IMR-90 (cell line): ENCODE measurements at regions not wholly inside any gene's neighbourhood (a gene's known extent, or its start where the extent isn't known, plus 50 kb on each side); places are given as distances from the start of the nearest gene placed in this dataset.
A peak's percentile ranks its signal among the peaks of the same experiment; 100 is the strongest.

ENCODE experiments used
- BHLHE40 ChIP-seq: fragments of 150-350 bp; IDR thresholded peaks from 2 replicates; pipeline ENCODE4 v1.6.1; 2016; ENCODE audit warnings: mild to moderate bottlenecking, low read depth, low read length
- CEBPB ChIP-seq: IDR thresholded peaks from 2 replicates; pipeline ENCODE4 v1.6.1; 2012; ENCODE audit warnings: low read depth, low read length, improper control_type of control experiment
- MAFK ChIP-seq: IDR thresholded peaks from 2 replicates; pipeline ENCODE4 v1.6.1; 2012; ENCODE audit warnings: low read depth, low read length, improper control_type of control experiment
- MXI1 ChIP-seq: IDR thresholded peaks from 2 replicates; pipeline ENCODE4 v1.6.1; 2012; ENCODE audit warnings: low read depth, mild to moderate bottlenecking, low read length, moderate library complexity, borderline replicate concordance
- NFE2L2 ChIP-seq: fragments of 150-350 bp; IDR thresholded peaks from 2 replicates; pipeline ENCODE4 v1.6.1; 2016; ENCODE audit warnings: low read depth, mild to moderate bottlenecking, low read length
- POLR2A ChIP-seq: IDR thresholded peaks from 2 replicates; pipeline ENCODE4 v1.6.1; 2012; ENCODE audit warnings: mild to moderate bottlenecking, low read depth, low read length
- RAD21 ChIP-seq: IDR thresholded peaks from 2 replicates; pipeline ENCODE4 v1.6.1; 2012; ENCODE audit warnings: low read length, improper control_type of control experiment
- SMC3 ChIP-seq: fragments of 150-350 bp; IDR thresholded peaks from 2 replicates; pipeline ENCODE4 v1.6.1; 2016; ENCODE audit warnings: low read depth, mild to moderate bottlenecking, antibody characterized with exemption, low read length, moderate library complexity
- TF ChIP-seq, protein P1 (sequence below): fragments of 150-350 bp; IDR thresholded peaks from 2 replicates; pipeline ENCODE4 v1.6.1; 2017; ENCODE audit warnings: mild to moderate bottlenecking, antibody characterized with exemption, low read length, low read depth
- TF ChIP-seq, protein P2 (sequence below): fragments of 150-350 bp; IDR thresholded peaks from 2 replicates; pipeline ENCODE4 v1.6.1; 2016; ENCODE audit warnings: low read depth, mild to moderate bottlenecking, low read length, moderate library complexity, borderline replicate concordance
- TF ChIP-seq, protein P3 (sequence below): conservative IDR thresholded peaks from 2 replicates; pipeline ENCODE4 v1.5.1; 2012; ENCODE audit warnings: mild to moderate bottlenecking, low read depth, low read length, improper control_type of control experiment

GRCh38 chr6:143564484-143565017, 53.0 kb upstream of the FUCA2 start:
- TF ChIP-seq, protein P1, sequence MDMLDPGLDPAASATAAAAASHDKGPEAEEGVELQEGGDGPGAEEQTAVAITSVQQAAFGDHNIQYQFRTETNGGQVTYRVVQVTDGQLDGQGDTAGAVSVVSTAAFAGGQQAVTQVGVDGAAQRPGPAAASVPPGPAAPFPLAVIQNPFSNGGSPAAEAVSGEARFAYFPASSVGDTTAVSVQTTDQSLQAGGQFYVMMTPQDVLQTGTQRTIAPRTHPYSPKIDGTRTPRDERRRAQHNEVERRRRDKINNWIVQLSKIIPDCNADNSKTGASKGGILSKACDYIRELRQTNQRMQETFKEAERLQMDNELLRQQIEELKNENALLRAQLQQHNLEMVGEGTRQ = no peak
- TF ChIP-seq MAFK (peak; percentile 85), MXI1 (no peak), NFE2L2 (no peak), RAD21 (no peak), POLR2A (no peak), SMC3 (no peak), CEBPB (no peak), BHLHE40 (no peak)
- TF ChIP-seq, protein P2, sequence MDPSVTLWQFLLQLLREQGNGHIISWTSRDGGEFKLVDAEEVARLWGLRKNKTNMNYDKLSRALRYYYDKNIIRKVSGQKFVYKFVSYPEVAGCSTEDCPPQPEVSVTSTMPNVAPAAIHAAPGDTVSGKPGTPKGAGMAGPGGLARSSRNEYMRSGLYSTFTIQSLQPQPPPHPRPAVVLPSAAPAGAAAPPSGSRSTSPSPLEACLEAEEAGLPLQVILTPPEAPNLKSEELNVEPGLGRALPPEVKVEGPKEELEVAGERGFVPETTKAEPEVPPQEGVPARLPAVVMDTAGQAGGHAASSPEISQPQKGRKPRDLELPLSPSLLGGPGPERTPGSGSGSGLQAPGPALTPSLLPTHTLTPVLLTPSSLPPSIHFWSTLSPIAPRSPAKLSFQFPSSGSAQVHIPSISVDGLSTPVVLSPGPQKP = no peak
- TF ChIP-seq, protein P3, sequence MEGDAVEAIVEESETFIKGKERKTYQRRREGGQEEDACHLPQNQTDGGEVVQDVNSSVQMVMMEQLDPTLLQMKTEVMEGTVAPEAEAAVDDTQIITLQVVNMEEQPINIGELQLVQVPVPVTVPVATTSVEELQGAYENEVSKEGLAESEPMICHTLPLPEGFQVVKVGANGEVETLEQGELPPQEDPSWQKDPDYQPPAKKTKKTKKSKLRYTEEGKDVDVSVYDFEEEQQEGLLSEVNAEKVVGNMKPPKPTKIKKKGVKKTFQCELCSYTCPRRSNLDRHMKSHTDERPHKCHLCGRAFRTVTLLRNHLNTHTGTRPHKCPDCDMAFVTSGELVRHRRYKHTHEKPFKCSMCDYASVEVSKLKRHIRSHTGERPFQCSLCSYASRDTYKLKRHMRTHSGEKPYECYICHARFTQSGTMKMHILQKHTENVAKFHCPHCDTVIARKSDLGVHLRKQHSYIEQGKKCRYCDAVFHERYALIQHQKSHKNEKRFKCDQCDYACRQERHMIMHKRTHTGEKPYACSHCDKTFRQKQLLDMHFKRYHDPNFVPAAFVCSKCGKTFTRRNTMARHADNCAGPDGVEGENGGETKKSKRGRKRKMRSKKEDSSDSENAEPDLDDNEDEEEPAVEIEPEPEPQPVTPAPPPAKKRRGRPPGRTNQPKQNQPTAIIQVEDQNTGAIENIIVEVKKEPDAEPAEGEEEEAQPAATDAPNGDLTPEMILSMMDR = no peak
